H9 (cell line): ENCODE measurements at regions not wholly inside any gene's neighbourhood (a gene's known extent, or its start where the extent isn't known, plus 50 kb on each side); places are given as distances from the start of the nearest gene placed in this dataset.

Experiments used
- DNase-seq: peaks from one replicate; pipeline ENCODE4 v3.0.0-alpha.2; 2017
- H2AFZ ChIP-seq: one replicate; pipeline ENCODE4 v1.6.1; 2013; ENCODE audit warnings: mild to moderate bottlenecking, low read length, control low read depth, moderate library complexity
- H2AK5ac ChIP-seq: 2 replicates; pipeline ENCODE4 v1.6.1; 2013; ENCODE audit warnings: low read length, control low read depth, mixed read lengths; ENCODE audit not compliant: insufficient read length
- H2BK120ac ChIP-seq: one replicate; pipeline ENCODE4 v1.6.1; 2013; ENCODE audit warnings: low read depth, mild to moderate bottlenecking, low read length, control low read depth, inconsistent platforms; ENCODE audit not compliant: poor library complexity, severe bottlenecking
- H2BK12ac ChIP-seq: 2 replicates; pipeline ENCODE4 v1.6.1; 2013; ENCODE audit warnings: low read length, control low read depth, mixed read lengths, low read depth; ENCODE audit not compliant: insufficient read length
- H2BK15ac ChIP-seq: 2 replicates; pipeline ENCODE4 v1.6.1; 2013; ENCODE audit warnings: low read depth, low read length, control low read depth
- H2BK20ac ChIP-seq: one replicate; pipeline ENCODE4 v1.6.1; 2013; ENCODE audit warnings: low read depth, mild to moderate bottlenecking, low read length, control low read depth, inconsistent platforms; ENCODE audit not compliant: poor library complexity, severe bottlenecking
- H2BK5ac ChIP-seq: 2 replicates; pipeline ENCODE4 v1.6.1; 2013; ENCODE audit warnings: low read length, control low read depth, mixed read lengths; ENCODE audit not compliant: insufficient read length
- H3K14ac ChIP-seq: 2 replicates; pipeline ENCODE4 v1.6.1; 2013; ENCODE audit warnings: low read length, control low read depth; ENCODE audit not compliant: insufficient read depth
- H3K18ac ChIP-seq: 2 replicates; pipeline ENCODE4 v1.6.1; 2013; ENCODE audit warnings: low read depth, mild to moderate bottlenecking, mixed read lengths, low read length, control low read depth; ENCODE audit not compliant: insufficient read length
- H3K23ac ChIP-seq: 2 replicates; pipeline ENCODE4 v1.6.1; 2013; ENCODE audit warnings: low read length, control low read depth, mixed read lengths, low read depth; ENCODE audit not compliant: insufficient read length
- H3K23me2 ChIP-seq: 2 replicates; pipeline ENCODE4 v1.6.1; 2013; ENCODE audit warnings: low read depth, mild to moderate bottlenecking, mixed read lengths, low read length, control low read depth; ENCODE audit not compliant: insufficient read length, poor library complexity, severe bottlenecking
- H3K27ac ChIP-seq: 2 replicates; pipeline ENCODE4 v1.5.1; 2013; ENCODE audit warnings: low read length, control low read depth, mixed read lengths, low read depth; ENCODE audit not compliant: insufficient read length
- H3K27me3 ChIP-seq: 2 replicates; pipeline ENCODE4 v1.6.1; 2013; ENCODE audit warnings: low read length, control low read depth, inconsistent platforms; ENCODE audit not compliant: insufficient read depth
- H3K4ac ChIP-seq: 2 replicates; pipeline ENCODE4 v1.6.1; 2013; ENCODE audit warnings: low read depth, mild to moderate bottlenecking, control low read depth, inconsistent platforms, low read length, moderate library complexity
- H3K4me1 ChIP-seq: 2 replicates; pipeline ENCODE4 v1.6.1; 2013; ENCODE audit warnings: low read length, control low read depth, inconsistent platforms; ENCODE audit not compliant: insufficient read depth
- H3K4me2 ChIP-seq: 2 replicates; pipeline ENCODE4 v1.6.1; 2013; ENCODE audit warnings: low read length, control low read depth, mixed read lengths; ENCODE audit not compliant: insufficient read length, insufficient read depth
- H3K56ac ChIP-seq: 2 replicates; pipeline ENCODE4 v1.6.1; 2013; ENCODE audit warnings: low read depth, mild to moderate bottlenecking, mixed read lengths, low read length, control low read depth; ENCODE audit not compliant: insufficient read length
- H3K79me1 ChIP-seq: 2 replicates; pipeline ENCODE4 v1.6.1; 2013; ENCODE audit warnings: low read depth, mild to moderate bottlenecking, moderate library complexity, low read length, control low read depth, inconsistent platforms; ENCODE audit not compliant: insufficient read depth, poor library complexity, severe bottlenecking
- H3K79me2 ChIP-seq: 2 replicates; pipeline ENCODE4 v1.6.1; 2013; ENCODE audit warnings: low read length, control low read depth, inconsistent platforms; ENCODE audit not compliant: insufficient read depth
- H3K9ac ChIP-seq: 2 replicates; pipeline ENCODE4 v1.6.1; 2013; ENCODE audit warnings: low read length, control low read depth, mixed read lengths; ENCODE audit not compliant: insufficient read length; ENCODE audit errors: extremely low read depth
- H3K9me3 ChIP-seq: one replicate; pipeline ENCODE4 v1.6.1; 2013; ENCODE audit warnings: low read depth, low read length, inconsistent platforms; ENCODE audit not compliant: control insufficient read depth
- H3T11ph ChIP-seq: one replicate; pipeline ENCODE4 v1.6.1; 2013; ENCODE audit warnings: mild to moderate bottlenecking, low read length, control low read depth, inconsistent platforms
- H4K20me1 ChIP-seq: one replicate; pipeline ENCODE4 v1.6.1; 2013; ENCODE audit not compliant: control insufficient read depth, insufficient read length, insufficient read depth
- H4K5ac ChIP-seq: 2 replicates; pipeline ENCODE4 v1.6.1; 2013; ENCODE audit warnings: low read depth, mild to moderate bottlenecking, mixed read lengths, low read length, control low read depth; ENCODE audit not compliant: insufficient read length
- H4K8ac ChIP-seq: replicated peaks from 2 replicates; pipeline ENCODE4 v1.6.1; 2013; ENCODE audit warnings: low read length, control low read depth, mixed read lengths, low read depth; ENCODE audit not compliant: insufficient read length
- H4K91ac ChIP-seq: 2 replicates; pipeline ENCODE4 v1.6.1; 2013; ENCODE audit warnings: low read depth, mild to moderate bottlenecking, moderate library complexity, mixed read lengths, low read length, control low read depth; ENCODE audit not compliant: insufficient read length
- H3K27ac Mint-ChIP-seq, 3 experiments: 2 replicates in 2 of 3; 3 replicates in 1 of 3; pipeline ENCODE4 v1.8.0; 2020 to 2021; ENCODE audit warnings: mixed read lengths in 3 of 3, mild to moderate bottlenecking in 1 of 3, moderate library complexity in 1 of 3
- H3K27me3 Mint-ChIP-seq: 2 replicates; pipeline ENCODE4 v1.8.0; 2021; ENCODE audit warnings: low read depth, mild to moderate bottlenecking, moderate library complexity, mixed read lengths
- H3K36me3 Mint-ChIP-seq, 3 experiments: 2 replicates in 2 of 3; 3 replicates in 1 of 3; pipeline ENCODE4 v1.8.0; 2020 to 2021; ENCODE audit warnings: low read depth in 3 of 3, mixed read lengths in 3 of 3; ENCODE audit not compliant: insufficient read depth in 1 of 3
- H3K4me1 Mint-ChIP-seq, 2 experiments: 2 replicates each; pipeline ENCODE4 v1.8.0; 2020; ENCODE audit warnings: mixed read lengths in 2 of 2
- H3K4me3 Mint-ChIP-seq, 2 experiments: 2 replicates in 1 of 2; 3 replicates in 1 of 2; pipeline ENCODE4 v1.8.0; 2020 to 2021; ENCODE audit warnings: mild to moderate bottlenecking in 2 of 2, mixed read lengths in 2 of 2, moderate library complexity in 1 of 2
- H3K9me3 Mint-ChIP-seq, 2 experiments: 2 replicates in 1 of 2; 3 replicates in 1 of 2; pipeline ENCODE4 v1.8.0; 2020; ENCODE audit warnings: mild to moderate bottlenecking in 2 of 2, mixed read lengths in 2 of 2, moderate library complexity in 1 of 2
- WGBS: extraction: QIAGEN DNeasy Blood & Tissue Kit; methylation state at CpG from one replicate; pipeline ENCODE4 v1.1.7; 2013; ENCODE audit warnings: missing lambda C conversion rate, low lambda C conversion rate, mixed read lengths; ENCODE audit not compliant: insufficient read length; ENCODE audit errors: extremely low coverage; 5-methylcytosine and 5-hydroxymethylcytosine counted together
- TF ChIP-seq, protein P1 (sequence below): fragments of 200-600 bp; sonication (generic); conservative IDR thresholded peaks from 3 replicates; pipeline ENCODE4 v1.8.0; 2021; ENCODE audit warnings: antibody characterized with exemption, mild to moderate bottlenecking

- WGBS: no CpG with 5 or more reads among the region's 8 CpGs
- Histone ChIP-seq H3K27ac (no peak overlapping the region), H3K9me3 (no peaks in the 10 kb centered on the region), H2AFZ (no peak overlapping the region), H2BK5ac (no peak overlapping the region), H4K20me1 (no peaks in the 10 kb centered on the region), H2AK5ac (no peak overlapping the region), H3K18ac (no peak overlapping the region), H4K8ac (no peak overlapping the region), H2BK12ac (no peak overlapping the region), H3K27me3 (no peaks in the 10 kb centered on the region), H3K79me2 (no peaks in the 10 kb centered on the region), H3K4me2 (no peak overlapping the region), H2BK20ac (no peak overlapping the region), H4K91ac (no peak overlapping the region), H3K14ac (no peak overlapping the region), H3K9ac (no peak overlapping the region), H3T11ph (no peak overlapping the region), H3K79me1 (no peaks in the 10 kb centered on the region), H2BK15ac (no peak overlapping the region), H4K5ac (no peak overlapping the region), H3K56ac (no peak overlapping the region), H3K4ac (no peak overlapping the region), H3K23me2 (no peaks in the 10 kb centered on the region), H3K4me1 (no peaks in the 10 kb centered on the region), H2BK120ac (no peak overlapping the region), H3K23ac (no peak overlapping the region)
- no peak for DNase-seq
- H3K4me3 Mint-ChIP-seq: no peak overlapping the region
- H3K27me3 Mint-ChIP-seq: no peaks in the 10 kb centered on the region
- H3K27ac Mint-ChIP-seq: no peak overlapping the region; a peak in 1 of 7 replicates
- TF ChIP-seq, protein P1, sequence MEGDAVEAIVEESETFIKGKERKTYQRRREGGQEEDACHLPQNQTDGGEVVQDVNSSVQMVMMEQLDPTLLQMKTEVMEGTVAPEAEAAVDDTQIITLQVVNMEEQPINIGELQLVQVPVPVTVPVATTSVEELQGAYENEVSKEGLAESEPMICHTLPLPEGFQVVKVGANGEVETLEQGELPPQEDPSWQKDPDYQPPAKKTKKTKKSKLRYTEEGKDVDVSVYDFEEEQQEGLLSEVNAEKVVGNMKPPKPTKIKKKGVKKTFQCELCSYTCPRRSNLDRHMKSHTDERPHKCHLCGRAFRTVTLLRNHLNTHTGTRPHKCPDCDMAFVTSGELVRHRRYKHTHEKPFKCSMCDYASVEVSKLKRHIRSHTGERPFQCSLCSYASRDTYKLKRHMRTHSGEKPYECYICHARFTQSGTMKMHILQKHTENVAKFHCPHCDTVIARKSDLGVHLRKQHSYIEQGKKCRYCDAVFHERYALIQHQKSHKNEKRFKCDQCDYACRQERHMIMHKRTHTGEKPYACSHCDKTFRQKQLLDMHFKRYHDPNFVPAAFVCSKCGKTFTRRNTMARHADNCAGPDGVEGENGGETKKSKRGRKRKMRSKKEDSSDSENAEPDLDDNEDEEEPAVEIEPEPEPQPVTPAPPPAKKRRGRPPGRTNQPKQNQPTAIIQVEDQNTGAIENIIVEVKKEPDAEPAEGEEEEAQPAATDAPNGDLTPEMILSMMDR: no peak
- H3K36me3 Mint-ChIP-seq: no peaks in the 10 kb centered on the region
- peaks cover 24% of the 10 kb centered on the region in 2 experiments for H3K4me1 Mint-ChIP-seq
- no peaks in the 10 kb centered on the region; a peak in 1 of 5 replicates for H3K9me3 Mint-ChIP-seq
Measured at GRCh38 chr19:31633014-31633413, 283.8 kb upstream of the TSHZ3 start.
